RWPE2 (cell line): ENCODE measurements at regions not wholly inside any gene's neighbourhood (a gene's known extent, or its start where the extent isn't known, plus 50 kb on each side); places are given as distances from the start of the nearest gene placed in this dataset.
"Not testable (repeated sequence)": the region's sequence is repeated elsewhere in the genome, so short reads cannot be mapped to it uniquely, and the experiment has no call there.

Source experiments
- ATAC-seq: fragments of 200-7000 bp; cut with Tn5 transposase; 3 replicates; pipeline ENCODE4 v1.9.1; 2021; ENCODE audit warnings: low read depth
- DNase-seq: peaks from one replicate; pipeline ENCODE4 v3.0.0-alpha.2; 2020; ENCODE audit warnings: low spot score
- H3K27ac ChIP-seq: fragments of 450-650 bp; 2 replicates; pipeline ENCODE4 v1.5.1; 2017; ENCODE audit warnings: mild to moderate bottlenecking; ENCODE audit not compliant: poor library complexity, severe bottlenecking
- H3K27me3 ChIP-seq: fragments of 250-450 bp; sonication (Bioruptor Pico); 2 replicates; pipeline ENCODE4 v1.5.1; 2021; ENCODE audit warnings: mild to moderate bottlenecking, moderate library complexity; ENCODE audit not compliant: insufficient read depth, poor library complexity, severe bottlenecking
- H3K36me3 ChIP-seq: fragments of 250-450 bp; sonication (Bioruptor Pico); 2 replicates; pipeline ENCODE4 v1.5.1; 2020; ENCODE audit warnings: low read depth, mild to moderate bottlenecking, moderate library complexity
- H3K4me1 ChIP-seq: fragments of 250-450 bp; sonication (Bioruptor Pico); 2 replicates; pipeline ENCODE4 v1.5.1; 2021; ENCODE audit warnings: mild to moderate bottlenecking, moderate library complexity; ENCODE audit not compliant: insufficient read depth, poor library complexity, severe bottlenecking
- H3K4me3 ChIP-seq: fragments of 250-450 bp; sonication (Bioruptor Pico); 2 replicates; pipeline ENCODE4 v1.5.1; 2021; ENCODE audit warnings: mild to moderate bottlenecking, moderate library complexity; ENCODE audit not compliant: severe bottlenecking
- H3K9me3 ChIP-seq: fragments of 250-450 bp; sonication (Bioruptor Pico); 2 replicates; pipeline ENCODE4 v1.5.1; 2021; ENCODE audit warnings: mild to moderate bottlenecking, moderate library complexity; ENCODE audit not compliant: severe bottlenecking
- TF ChIP-seq, protein P1 (sequence below): fragments of 450-650 bp; IDR thresholded peaks from one replicate; pipeline ENCODE4 v1.5.1; 2017; ENCODE audit warnings: mild to moderate bottlenecking, moderate library complexity; ENCODE audit not compliant: poor library complexity, severe bottlenecking

DNA sequence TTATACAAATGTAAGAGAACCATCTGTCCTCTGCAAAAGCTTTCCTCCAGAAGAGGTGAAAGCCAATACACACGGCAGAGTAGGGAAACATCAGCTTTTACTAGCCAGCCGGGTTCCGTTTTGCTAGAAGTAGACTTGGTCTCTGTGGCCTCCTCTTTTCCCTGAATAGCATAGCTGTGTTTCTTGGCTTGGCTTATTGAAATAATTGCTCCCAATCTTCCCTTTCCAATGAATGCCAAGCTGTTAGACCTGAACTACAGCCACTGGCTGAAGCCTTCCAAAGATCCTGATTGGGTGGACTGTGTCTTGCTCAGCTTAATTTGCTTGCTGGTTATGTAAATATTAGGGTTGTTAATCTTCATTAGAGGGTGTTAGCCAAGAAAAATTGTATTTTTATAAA is 157.8 kb upstream of the ROPN1 start:
- TF ChIP-seq, protein P1, sequence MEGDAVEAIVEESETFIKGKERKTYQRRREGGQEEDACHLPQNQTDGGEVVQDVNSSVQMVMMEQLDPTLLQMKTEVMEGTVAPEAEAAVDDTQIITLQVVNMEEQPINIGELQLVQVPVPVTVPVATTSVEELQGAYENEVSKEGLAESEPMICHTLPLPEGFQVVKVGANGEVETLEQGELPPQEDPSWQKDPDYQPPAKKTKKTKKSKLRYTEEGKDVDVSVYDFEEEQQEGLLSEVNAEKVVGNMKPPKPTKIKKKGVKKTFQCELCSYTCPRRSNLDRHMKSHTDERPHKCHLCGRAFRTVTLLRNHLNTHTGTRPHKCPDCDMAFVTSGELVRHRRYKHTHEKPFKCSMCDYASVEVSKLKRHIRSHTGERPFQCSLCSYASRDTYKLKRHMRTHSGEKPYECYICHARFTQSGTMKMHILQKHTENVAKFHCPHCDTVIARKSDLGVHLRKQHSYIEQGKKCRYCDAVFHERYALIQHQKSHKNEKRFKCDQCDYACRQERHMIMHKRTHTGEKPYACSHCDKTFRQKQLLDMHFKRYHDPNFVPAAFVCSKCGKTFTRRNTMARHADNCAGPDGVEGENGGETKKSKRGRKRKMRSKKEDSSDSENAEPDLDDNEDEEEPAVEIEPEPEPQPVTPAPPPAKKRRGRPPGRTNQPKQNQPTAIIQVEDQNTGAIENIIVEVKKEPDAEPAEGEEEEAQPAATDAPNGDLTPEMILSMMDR: no peak
- no peaks in the 10 kb centered on the region for H3K9me3 ChIP-seq
- H3K27ac ChIP-seq: no peak overlapping the region
- H3K4me3 ChIP-seq: no peak overlapping the region
- DNase-seq (no peak), ATAC-seq (no peak)
- no peaks in the 10 kb centered on the region for H3K36me3 ChIP-seq
- H3K4me1 ChIP-seq: no peaks in the 10 kb centered on the region
- H3K27me3 ChIP-seq: peaks cover 8% of the 10 kb centered on the region

GRCh38 chr3:124152891-124153290 is 161.0 kb upstream of the ROPN1 start:
- not testable (repeated sequence) for H3K4me1 ChIP-seq, DNase-seq, H3K36me3 ChIP-seq, ATAC-seq, H3K9me3 ChIP-seq, H3K27ac ChIP-seq, H3K4me3 ChIP-seq
- peaks cover 14% of the 10 kb centered on the region for H3K27me3 ChIP-seq

DNA sequence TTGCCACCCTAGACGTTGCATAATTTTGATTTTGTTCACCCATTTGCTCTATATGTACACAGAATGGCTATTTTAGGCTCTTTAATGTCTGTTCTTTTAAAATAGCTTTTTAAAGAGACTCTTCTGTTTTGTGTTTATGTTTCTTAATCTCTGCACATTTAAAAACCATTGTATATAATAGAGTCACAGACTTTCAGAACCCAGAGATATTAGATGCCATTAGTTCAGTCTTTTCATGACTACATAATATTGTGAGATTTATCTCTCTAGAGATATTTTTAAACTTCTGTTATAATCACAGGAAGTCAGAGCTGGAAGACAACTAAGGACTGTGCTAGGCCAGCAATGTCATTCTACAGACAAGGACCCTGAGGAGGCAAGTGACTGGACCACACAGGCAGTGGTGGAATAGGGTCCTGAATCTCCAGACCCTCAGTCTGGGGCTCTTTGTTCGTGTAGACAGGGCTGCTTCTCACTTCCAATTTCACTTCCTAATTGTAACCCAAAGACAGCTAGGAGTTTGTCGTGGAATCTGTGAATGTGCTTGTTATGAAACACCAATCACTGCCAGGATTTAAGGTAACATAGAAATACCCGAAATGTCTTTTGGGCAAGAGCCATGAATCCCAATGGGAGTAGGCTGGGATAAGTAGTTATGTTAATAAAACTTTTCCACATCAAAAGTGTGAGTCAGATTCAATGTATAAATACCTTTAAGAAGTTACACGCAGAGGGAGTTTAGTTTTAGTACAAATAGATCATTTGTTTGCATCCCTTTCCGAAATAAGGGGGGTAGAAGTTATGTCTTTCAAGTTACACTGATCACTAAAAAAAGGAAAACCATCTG is 165.2 kb upstream of the ROPN1 start:
- no peak for DNase-seq
- ATAC-seq: no peak
- no peak overlapping the region for H3K4me3 ChIP-seq
- H3K9me3 ChIP-seq: no peaks in the 10 kb centered on the region
- no peaks in the 10 kb centered on the region for H3K4me1 ChIP-seq
- H3K27me3 ChIP-seq: peaks cover 6% of the 10 kb centered on the region
- H3K27ac ChIP-seq: no peak overlapping the region
- H3K36me3 ChIP-seq: no peaks in the 10 kb centered on the region
- TF ChIP-seq, protein P1: no peak

DNA sequence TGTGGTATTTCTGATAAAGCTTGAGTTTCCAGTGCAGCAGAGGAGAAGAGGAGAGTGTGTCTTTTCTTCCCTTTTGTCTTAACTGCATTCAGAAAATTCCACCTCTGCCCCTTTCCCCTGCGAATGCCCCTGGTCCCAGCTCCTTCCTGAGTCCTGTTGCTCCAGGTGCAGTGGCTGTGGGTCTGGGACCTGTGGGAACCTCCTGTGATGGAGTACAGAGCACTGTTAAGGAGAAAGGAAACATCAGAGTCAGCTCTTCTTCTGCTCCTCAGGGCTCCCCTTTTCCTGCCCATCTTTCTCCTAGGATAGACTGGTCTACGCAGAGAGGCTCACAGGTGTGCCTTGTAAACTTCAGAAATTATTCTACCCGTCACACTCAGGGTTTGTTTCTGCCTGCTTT is 165.8 kb upstream of the ROPN1 start:
- no peak for ATAC-seq
- Histone ChIP-seq H3K27ac (no peak overlapping the region), H3K27me3 (peaks cover 6% of the 10 kb centered on the region), H3K9me3 (no peaks in the 10 kb centered on the region), H3K4me1 (no peaks in the 10 kb centered on the region), H3K4me3 (no peak overlapping the region), H3K36me3 (no peaks in the 10 kb centered on the region)
- TF ChIP-seq, protein P1: no peak
- no peak for DNase-seq

GRCh38 chr3:124158168-124158881 is 166.4 kb upstream of the ROPN1 start:
- peaks cover 6% of the 10 kb centered on the region for H3K27me3 ChIP-seq
- no peak for DNase-seq
- H3K9me3 ChIP-seq: no peaks in the 10 kb centered on the region
- no peak overlapping the region for H3K27ac ChIP-seq
- H3K4me3 ChIP-seq: no peak overlapping the region
- no peaks in the 10 kb centered on the region for H3K4me1 ChIP-seq
- ATAC-seq: no peak
- no peaks in the 10 kb centered on the region for H3K36me3 ChIP-seq
- TF ChIP-seq, protein P1: no peak
